Activated CD4-positive, alpha-beta T cell treated with anti-CD3 and anti-CD28 coated beads, Interleukin-2, amount 50 U/mL, for 4 hours (primary cell): ENCODE measurements at regions not wholly inside any gene's neighbourhood (a gene's known extent, or its start where the extent isn't known, plus 50 kb on each side); places are given as distances from the start of the nearest gene placed in this dataset.
"Not testable (repeated sequence)": the region's sequence is repeated elsewhere in the genome, so short reads cannot be mapped to it uniquely, and the experiment has no call there.

Source experiments
- DNase-seq, 2 experiments: peaks; one replicate each; pipeline ENCODE4 v3.0.0-alpha.2; 2020

DNA sequence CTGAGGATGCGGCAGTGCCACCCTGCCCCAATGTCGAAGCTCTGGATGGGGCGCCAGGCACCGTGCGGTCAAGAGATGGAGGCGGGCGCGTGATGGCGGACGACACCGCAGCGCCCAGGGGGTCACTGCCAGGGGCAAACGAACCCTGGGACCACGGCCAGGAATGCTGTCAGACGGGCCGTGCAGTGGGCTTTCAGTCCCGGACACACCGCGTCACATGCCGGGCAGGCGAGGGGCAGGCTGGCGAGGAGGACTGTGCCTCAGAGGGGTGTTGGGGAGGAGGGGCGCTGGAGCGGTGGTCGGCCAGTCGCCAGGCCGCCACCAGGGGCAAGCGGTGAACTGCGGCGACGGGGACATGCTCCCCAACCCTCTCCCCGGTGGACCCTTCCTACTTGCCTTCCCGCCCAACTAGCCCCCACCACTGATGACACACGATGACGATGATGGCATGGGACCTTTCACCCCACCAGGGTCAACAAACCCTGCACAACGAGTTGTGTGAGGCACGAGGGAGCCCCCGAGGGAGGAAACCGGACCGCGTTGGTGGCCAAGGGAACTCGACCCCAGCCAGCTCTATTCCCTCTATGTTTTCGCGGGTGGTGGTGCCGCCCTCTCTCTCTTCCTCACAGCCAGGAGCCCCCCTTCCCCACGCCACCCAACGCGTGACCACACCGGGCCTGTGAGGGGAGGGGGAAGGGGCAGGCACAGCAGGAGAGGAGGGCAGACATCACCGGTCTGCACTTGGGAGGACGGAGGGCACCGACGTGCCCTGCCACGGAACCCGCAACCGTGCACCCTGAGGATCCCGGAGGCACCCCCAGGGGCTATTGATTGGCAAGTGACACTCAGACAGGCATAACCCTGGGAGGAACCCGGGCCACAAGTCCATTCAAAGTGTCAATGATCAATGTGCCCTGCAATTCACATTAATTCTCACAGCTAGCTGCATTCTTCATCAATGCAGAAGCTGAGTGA, 1960.9 kb upstream of the DEFB115 start:
- no peak for DNase-seq

GRCh38 chr20:29297411-29298270, 1959.8 kb upstream of the DEFB115 start:
- no peak for DNase-seq

DNA sequence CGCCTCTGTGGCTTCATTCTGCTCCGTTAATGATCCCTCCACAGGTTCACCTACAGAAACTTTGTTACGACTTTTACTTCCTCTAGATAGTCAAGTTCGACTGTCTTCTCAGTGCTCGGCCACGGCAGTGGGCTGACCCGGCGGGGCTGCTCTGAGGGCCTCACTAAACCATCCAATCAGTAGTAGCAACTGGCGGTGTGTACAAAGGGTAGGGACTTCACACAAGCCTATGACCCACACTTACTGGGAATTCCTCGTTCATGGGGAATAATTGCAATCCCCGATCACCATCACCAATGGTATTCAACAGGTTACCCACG, 1959.2 kb upstream of the DEFB115 start:
- DNase-seq, result no peak

- no peak for DNase-seq
Measured at GRCh38 chr20:29298759-29299613, 1958.5 kb upstream of the DEFB115 start.

GRCh38 chr20:29299811-29300578, 1957.5 kb upstream of the DEFB115 start:
- DNase-seq, result no peak

DNA sequence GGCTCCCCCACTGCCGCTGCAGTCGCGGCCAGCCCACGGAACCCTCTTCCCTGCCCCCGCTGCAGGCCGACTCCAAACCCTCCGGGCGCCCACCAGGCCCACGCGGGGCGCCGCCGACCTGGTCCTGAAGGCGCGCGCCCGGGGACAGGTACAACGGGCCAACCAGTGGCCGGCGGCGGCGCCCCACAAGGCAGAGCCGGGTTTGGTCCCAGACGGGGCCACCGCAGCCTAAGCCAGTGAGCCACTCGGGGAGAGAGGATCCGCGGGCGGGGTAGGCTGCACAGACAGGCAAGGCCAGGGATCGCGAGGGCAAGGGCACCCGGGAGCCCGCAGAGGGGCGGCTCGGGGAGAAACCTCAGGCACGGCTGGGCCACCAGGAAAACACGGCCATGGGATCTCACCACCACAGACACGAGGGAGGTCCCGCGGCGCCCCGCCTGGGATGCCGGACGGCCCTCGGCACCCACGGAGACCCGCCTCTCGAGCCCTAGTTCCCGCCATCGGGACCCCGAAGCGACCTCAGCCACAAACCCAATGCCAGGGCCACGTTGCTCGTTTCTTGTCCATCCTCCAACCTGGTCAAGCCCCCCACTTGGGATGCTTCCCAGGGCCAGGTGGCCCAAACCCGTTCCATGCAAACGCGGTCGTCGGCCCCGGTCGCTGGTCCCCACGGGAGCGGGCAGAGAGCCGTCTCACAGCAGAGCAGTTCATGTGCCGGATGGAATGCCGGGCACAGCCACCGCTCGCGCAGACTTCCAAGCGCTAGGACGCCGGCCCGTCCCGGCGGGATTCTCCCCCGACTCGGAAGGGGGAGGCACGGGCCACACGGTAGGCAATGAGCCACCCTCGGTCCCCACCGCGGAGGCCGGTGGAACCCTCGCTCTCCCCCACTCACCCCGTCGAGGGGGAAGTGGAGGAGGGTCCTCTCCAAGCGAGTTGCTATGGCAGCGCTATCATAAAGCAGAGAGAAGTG, 1956.6 kb upstream of the DEFB115 start:
- DNase-seq, result no peak

DNA sequence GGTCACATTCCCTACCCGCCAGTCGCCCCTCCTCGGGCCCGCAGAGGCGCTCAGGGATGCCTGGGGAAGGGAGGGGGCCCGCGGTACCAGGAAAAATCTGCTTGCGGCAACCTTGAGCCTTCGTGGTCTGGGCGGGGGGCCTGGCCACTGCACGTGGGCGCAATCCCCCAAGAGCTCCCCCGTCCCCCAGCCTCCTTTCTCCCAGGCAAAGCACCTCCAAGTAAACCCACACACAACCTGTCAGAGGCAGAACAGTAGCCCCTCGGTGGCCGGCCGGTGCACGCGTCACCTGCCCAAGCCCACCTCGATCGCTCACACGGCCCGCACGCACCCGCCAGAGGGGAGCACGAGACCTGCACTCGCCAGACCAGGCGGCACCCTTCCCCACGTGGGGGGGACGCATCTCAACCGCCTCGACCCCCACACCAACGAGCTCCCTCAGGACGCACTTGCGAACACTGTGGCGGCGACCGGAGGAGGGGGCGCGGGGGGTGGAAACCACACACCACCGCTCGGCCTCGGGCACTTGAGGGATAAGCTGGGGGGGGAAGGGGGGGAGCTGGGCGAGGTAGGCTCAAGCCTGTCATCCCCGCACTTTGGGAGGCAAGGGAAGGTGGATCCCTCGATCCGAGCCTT, 1955.7 kb upstream of the DEFB115 start:
- DNase-seq, result no peak

DNA sequence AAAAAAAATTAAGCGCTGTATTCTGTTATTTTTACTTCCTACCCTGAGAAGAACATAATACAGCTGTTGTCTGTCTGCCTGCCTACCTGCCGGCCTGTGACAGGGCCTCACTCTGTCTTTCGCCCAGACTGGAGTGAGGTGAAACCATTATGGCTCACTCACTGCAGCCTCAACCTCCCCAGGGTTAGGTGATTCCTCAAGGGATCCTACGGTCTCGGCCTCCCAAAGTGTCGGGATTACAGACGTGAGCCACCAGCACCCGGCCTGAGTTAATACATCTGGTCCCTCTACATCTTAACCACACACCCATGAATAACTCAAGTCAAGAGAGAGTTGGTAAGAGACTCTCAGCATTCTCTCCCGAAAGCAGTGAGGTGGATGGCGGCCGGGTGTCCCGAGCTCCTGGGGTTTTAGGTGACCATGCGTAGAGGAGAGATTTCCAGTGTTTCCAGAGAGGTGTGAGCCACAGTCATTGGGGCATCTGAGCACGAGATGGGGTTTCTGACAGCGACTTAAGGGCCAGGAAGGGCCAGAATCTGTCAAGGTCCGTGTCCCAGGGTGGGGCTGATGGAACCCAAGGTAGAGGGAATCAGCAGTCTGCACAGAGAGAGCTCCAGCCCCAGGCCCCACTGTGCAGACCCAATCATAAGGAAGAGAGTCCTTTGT, 1954.4 kb upstream of the DEFB115 start:
- DNase-seq, result no peak

GRCh38 chr20:29306390-29307072, 1950.9 kb upstream of the DEFB115 start:
- DNase-seq, result no peak

DNA sequence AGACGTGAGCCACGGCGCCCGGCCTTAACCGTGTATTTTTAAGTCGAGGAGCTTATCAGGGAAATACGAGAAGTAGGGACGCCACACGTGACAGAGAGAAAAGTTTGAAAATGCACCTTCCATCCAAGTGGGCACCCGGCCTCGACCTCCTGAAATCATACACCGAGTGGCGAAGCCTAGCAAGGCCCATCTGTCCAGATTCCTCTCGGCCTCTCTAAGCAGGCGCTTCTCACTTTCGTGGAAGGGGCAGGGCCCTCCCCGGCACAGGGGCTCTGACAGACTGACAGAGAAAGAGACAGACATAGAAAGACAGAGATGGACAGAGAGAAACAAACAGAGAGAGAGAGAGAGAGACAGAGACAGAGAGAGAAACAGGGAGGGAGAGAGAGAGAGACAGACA, 1950.0 kb upstream of the DEFB115 start:
- DNase-seq, result not testable (repeated sequence)

GRCh38 chr20:29308956-29309355, 1948.5 kb upstream of the DEFB115 start:
- not testable (repeated sequence) for DNase-seq

DNA sequence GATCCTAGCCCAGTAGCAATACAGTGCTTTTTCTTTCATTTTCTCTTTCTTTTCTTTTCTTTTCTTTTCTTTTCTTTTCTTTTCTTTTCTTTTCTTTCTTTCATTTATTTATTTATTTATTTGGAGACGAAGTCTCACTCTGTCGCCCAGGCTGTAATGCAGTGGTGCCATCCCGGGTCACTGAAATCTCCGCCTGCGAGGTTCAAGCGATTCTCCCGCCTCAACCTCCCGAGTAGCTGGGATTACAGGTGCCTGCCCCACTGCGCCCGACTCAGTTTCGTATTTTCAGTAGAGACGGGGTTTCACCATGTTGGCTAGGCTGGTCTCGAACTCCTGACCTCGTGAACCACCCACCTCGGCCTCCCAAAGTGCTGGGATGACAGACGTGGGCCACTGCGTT, 1948.0 kb upstream of the DEFB115 start:
- not testable (repeated sequence) for DNase-seq

- not testable (repeated sequence) for DNase-seq
Measured at GRCh38 chr20:29311046-29311445, 1946.4 kb upstream of the DEFB115 start.

DNA sequence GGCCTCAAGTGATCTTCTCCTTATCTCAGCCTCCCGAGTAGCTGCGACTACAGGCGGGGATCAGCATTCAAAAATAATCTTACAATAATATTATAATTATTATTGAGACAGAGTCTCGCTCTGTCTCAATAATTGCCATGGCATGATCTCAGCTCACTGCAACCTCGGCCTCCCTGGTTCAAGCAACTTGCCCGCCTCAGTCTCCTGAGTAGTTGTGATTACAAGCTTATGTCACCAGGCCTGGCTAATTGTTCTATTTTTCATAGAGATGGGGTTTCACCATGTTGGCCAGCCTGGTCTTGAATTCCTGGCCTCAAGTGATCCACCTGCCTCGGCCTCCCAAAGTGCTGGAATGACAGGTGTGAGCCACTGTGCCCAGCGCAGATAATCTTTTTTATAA, 1944.8 kb upstream of the DEFB115 start:
- DNase-seq, result not testable (repeated sequence)

DNA sequence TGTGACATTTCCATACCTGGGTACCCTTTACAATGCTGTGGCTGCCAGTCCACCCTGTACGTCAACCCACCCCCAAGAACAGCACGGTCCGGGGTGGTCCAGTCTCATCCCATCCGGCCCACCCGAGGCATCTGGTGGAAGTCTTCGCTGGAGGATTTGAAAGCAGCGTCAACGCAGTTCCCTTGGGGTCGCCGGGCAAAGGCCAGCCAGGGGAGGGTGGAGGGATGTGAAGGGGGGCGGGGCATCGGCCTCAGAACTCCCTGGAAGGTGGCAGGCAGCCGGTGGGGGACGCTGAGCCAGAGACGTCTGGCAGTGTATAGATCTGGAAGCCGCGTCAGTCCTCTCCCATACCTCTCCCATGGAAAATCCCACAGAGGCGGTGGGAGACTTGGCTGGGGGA, 1944.0 kb upstream of the DEFB115 start:
- DNase-seq, result no peak

DNA sequence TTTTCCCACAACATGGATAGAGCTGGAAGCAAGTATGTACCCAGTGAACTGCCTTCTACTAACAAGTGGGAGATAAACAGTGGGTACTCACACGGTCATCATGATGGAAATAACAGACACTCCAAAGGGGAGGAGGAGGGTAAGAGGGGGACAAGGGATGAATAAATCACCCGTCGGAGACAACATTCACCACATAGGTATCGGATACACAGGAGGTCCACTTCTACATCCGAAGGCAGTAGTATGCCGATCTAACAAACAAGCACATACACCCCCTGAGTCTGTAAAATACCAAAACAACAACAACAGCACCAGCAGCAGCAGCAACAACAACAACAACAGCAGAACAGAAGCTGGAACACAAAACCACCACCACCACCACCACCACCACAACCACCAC, 1943.2 kb upstream of the DEFB115 start:
- no peak for DNase-seq

DNA sequence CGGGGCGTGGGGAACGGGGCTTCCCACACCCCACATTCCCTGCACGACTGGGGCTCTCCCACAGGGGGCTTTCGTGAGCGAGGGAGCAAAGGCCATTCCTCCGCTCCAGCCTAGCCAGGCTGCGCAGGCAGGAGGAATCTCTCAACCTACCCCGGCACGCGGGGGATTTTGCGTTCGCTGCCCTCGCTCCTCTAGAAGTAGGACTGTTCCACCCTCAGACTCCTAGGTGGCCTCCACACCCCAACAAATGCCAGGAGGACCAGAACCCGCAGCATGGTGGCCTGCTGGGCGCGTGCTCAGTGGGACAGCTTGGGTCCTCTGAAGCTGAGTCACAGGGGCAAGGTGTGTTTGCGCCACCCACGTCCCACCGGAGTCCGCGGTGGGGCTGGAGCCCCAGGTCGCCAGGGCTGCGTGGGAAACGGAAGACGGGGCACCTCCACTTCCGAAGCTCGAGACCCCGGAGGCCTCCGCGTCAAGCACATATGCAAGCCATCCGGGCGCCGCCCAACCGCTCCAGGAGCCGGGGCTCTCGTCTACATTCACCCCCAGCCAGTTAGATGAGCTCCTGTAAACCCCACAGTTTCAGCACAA, 1938.5 kb upstream of the DEFB115 start:
- DNase-seq, result no peak

- no peak for DNase-seq
Measured at GRCh38 chr20:29319725-29320124, 1937.7 kb upstream of the DEFB115 start.
